ENCODE measurements at regions not wholly inside any gene's neighbourhood (a gene's known extent, or its start where the extent isn't known, plus 50 kb on each side); places are given as distances from the start of the nearest gene placed in this dataset.

- H3K4me3 ChIP-seq (ENCODE audit: low read depth in 1 of 2, low read length in 1 of 2) = no peak overlapping the region
- no peaks in the 10 kb centered on the region for H3K36me3 ChIP-seq
- no peak overlapping the region for H3K27ac ChIP-seq
- TF ChIP-seq, protein P1, sequence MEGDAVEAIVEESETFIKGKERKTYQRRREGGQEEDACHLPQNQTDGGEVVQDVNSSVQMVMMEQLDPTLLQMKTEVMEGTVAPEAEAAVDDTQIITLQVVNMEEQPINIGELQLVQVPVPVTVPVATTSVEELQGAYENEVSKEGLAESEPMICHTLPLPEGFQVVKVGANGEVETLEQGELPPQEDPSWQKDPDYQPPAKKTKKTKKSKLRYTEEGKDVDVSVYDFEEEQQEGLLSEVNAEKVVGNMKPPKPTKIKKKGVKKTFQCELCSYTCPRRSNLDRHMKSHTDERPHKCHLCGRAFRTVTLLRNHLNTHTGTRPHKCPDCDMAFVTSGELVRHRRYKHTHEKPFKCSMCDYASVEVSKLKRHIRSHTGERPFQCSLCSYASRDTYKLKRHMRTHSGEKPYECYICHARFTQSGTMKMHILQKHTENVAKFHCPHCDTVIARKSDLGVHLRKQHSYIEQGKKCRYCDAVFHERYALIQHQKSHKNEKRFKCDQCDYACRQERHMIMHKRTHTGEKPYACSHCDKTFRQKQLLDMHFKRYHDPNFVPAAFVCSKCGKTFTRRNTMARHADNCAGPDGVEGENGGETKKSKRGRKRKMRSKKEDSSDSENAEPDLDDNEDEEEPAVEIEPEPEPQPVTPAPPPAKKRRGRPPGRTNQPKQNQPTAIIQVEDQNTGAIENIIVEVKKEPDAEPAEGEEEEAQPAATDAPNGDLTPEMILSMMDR (IDR thresholded peaks at IDR 0.05) = no peak
- H3K4me1 ChIP-seq (ENCODE audit: control insufficient read depth in 1 of 2, insufficient read depth in 1 of 2, low read depth in 1 of 2, low read length in 1 of 2) = peaks cover 13 to 16% of the 10 kb centered on the region in 2 experiments
- no peaks in the 10 kb centered on the region for H3K9me3 ChIP-seq
- no peaks in the 10 kb centered on the region for H3K27me3 ChIP-seq
Measured at GRCh38 chr9:90012949-90013348, 408.1 kb downstream of the GADD45G start.

- Histone ChIP-seq H3K4me3 (ENCODE audit: low read depth in 1 of 2, low read length in 1 of 2) (no peak overlapping the region), H3K36me3 (no peaks in the 10 kb centered on the region), H3K27ac (no peak overlapping the region), H3K27me3 (no peaks in the 10 kb centered on the region), H3K9me3 (no peaks in the 10 kb centered on the region), H3K4me1 (ENCODE audit: control insufficient read depth in 1 of 2, insufficient read depth in 1 of 2, low read depth in 1 of 2, low read length in 1 of 2) (peaks cover 11 to 13% of the 10 kb centered on the region in 2 experiments)
- TF ChIP-seq, protein P1 (IDR thresholded peaks at IDR 0.05) = no peak
Measured at GRCh38 chr9:90013778-90014177, 409.0 kb downstream of the GADD45G start.

DNA sequence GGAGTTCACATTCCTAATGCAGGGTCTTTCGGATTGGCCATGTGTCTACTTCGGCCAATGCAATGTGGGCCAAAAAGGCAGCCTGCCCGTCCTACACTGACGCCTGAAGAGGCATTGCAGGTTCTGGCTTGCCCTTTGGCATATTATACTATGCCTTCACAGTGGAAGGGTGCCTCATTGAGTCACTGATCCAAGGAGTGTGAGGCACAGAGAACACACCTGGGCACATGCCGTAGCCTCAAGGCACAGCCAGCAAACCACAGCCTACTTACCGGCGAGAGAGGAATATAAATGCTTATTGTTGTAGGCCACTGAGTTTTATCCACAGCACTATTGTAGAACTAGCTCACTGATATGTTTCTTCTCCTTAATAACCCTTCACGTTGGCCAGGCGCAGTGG is 409.6 kb downstream of the GADD45G start:
- Histone ChIP-seq H3K27ac (no peak overlapping the region), H3K27me3 (no peaks in the 10 kb centered on the region), H3K36me3 (no peaks in the 10 kb centered on the region), H3K9me3 (no peaks in the 10 kb centered on the region), H3K4me1 (ENCODE audit: control insufficient read depth in 1 of 2, insufficient read depth in 1 of 2, low read depth in 1 of 2, low read length in 1 of 2) (peaks cover 5 to 7% of the 10 kb centered on the region in 2 experiments), H3K4me3 (ENCODE audit: low read depth in 1 of 2, low read length in 1 of 2) (no peak overlapping the region)
- TF ChIP-seq, protein P1 (IDR thresholded peaks at IDR 0.05) = no peak

DNA sequence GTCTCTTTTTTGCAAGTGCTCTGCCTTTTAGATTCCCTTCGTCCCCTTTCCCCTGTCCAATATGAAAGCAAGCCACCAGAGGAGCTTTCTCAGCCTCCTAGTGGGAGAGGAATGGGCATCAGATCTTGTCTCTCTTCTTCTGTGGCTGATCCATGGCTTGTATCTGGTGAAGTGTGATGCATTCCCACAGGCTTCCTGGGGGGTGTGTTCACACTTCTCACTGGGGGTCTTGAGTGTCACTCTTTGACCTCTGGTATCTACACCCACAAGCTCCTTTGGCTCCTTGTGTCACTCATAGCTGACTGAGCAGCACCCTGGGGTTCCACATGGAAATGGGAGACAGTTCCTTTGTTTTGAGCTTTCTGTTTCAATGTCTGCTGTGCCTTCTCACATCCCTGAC is 411.5 kb downstream of the GADD45G start:
- Histone ChIP-seq H3K9me3 (no peaks in the 10 kb centered on the region), H3K4me1 (ENCODE audit: control insufficient read depth in 1 of 2, insufficient read depth in 1 of 2, low read depth in 1 of 2, low read length in 1 of 2) (no peaks in the 10 kb centered on the region), H3K27me3 (peaks cover 14% of the 10 kb centered on the region), H3K36me3 (no peaks in the 10 kb centered on the region), H3K27ac (no peak overlapping the region), H3K4me3 (ENCODE audit: low read depth in 1 of 2, low read length in 1 of 2) (no peak overlapping the region)
- TF ChIP-seq, protein P1 (IDR thresholded peaks at IDR 0.05) = no peak

GRCh38 chr9:90017679-90018078 is 412.9 kb downstream of the GADD45G start:
- no peaks in the 10 kb centered on the region for H3K9me3 ChIP-seq
- no peak overlapping the region for H3K27ac ChIP-seq
- H3K4me3 ChIP-seq (ENCODE audit: low read depth in 1 of 2, low read length in 1 of 2) = no peak overlapping the region
- TF ChIP-seq, protein P1 (IDR thresholded peaks at IDR 0.05) = no peak
- peaks cover 16% of the 10 kb centered on the region for H3K27me3 ChIP-seq
- H3K4me1 ChIP-seq (ENCODE audit: control insufficient read depth in 1 of 2, insufficient read depth in 1 of 2, low read depth in 1 of 2, low read length in 1 of 2) = no peaks in the 10 kb centered on the region
- H3K36me3 ChIP-seq = no peaks in the 10 kb centered on the region

- Histone ChIP-seq H3K36me3 (no peaks in the 10 kb centered on the region), H3K4me3 (ENCODE audit: low read depth in 1 of 2, low read length in 1 of 2) (no peak overlapping the region), H3K27ac (no peak overlapping the region), H3K9me3 (no peaks in the 10 kb centered on the region), H3K27me3 (peaks cover 16% of the 10 kb centered on the region), H3K4me1 (ENCODE audit: control insufficient read depth in 1 of 2, insufficient read depth in 1 of 2, low read depth in 1 of 2, low read length in 1 of 2) (no peaks in the 10 kb centered on the region)
- TF ChIP-seq, protein P1 (IDR thresholded peaks at IDR 0.05) = no peak
Measured at GRCh38 chr9:90018688-90019087, 413.9 kb downstream of the GADD45G start.

Data from neutrophil (primary cell).